Neural cell (in vitro differentiated cells): ENCODE measurements at regions not wholly inside any gene's neighbourhood (a gene's known extent, or its start where the extent isn't known, plus 50 kb on each side); places are given as distances from the start of the nearest gene placed in this dataset.

Experiments used
- EP300 ChIP-seq: fragments of 450-650 bp; conservative IDR thresholded peaks from 2 replicates; pipeline ENCODE4 v1.6.1; 2014; ENCODE audit warnings: antibody characterized with exemption, mild to moderate bottlenecking, moderate library complexity; ENCODE audit not compliant: poor library complexity, severe bottlenecking
- EZH2 ChIP-seq: fragments of 200-600, 300-800 bp; shearing (Covaris generic), sonication (generic); IDR thresholded peaks from 2 replicates; pipeline ENCODE4 v1.6.1; 2014; ENCODE audit warnings: antibody characterized with exemption, low read length, borderline replicate concordance, mild to moderate bottlenecking; ENCODE audit not compliant: insufficient read depth, poor library complexity, severe bottlenecking
- MXI1 ChIP-seq: fragments of 450-650 bp; conservative IDR thresholded peaks from 2 replicates; pipeline ENCODE4 v1.6.1; 2014; ENCODE audit warnings: antibody characterized with exemption, mild to moderate bottlenecking; ENCODE audit not compliant: poor library complexity, severe bottlenecking
- POLR2AphosphoS5 ChIP-seq: IDR thresholded peaks from 2 replicates; pipeline ENCODE4 v1.6.1; 2012
- RAD21 ChIP-seq: fragments of 450-650 bp; conservative IDR thresholded peaks from 2 replicates; pipeline ENCODE4 v1.6.1; 2014; ENCODE audit warnings: antibody characterized with exemption, mild to moderate bottlenecking, moderate library complexity
- REST ChIP-seq: IDR thresholded peaks from 2 replicates; pipeline ENCODE4 v1.6.1; 2012; ENCODE audit warnings: borderline replicate concordance
- SMC3 ChIP-seq: fragments of 450-650 bp; conservative IDR thresholded peaks from 2 replicates; pipeline ENCODE4 v1.6.1; 2014; ENCODE audit warnings: antibody characterized with exemption, mild to moderate bottlenecking, moderate library complexity; ENCODE audit not compliant: poor library complexity
- TAF1 ChIP-seq: IDR thresholded peaks from 2 replicates; pipeline ENCODE4 v1.6.1; 2012; ENCODE audit warnings: low read depth
- TF ChIP-seq, protein P1 (sequence below): fragments of 450-650 bp; IDR thresholded peaks from 2 replicates; pipeline ENCODE4 v1.5.1; 2014; ENCODE audit warnings: antibody characterized with exemption, mild to moderate bottlenecking, moderate library complexity; ENCODE audit not compliant: poor library complexity, severe bottlenecking

DNA sequence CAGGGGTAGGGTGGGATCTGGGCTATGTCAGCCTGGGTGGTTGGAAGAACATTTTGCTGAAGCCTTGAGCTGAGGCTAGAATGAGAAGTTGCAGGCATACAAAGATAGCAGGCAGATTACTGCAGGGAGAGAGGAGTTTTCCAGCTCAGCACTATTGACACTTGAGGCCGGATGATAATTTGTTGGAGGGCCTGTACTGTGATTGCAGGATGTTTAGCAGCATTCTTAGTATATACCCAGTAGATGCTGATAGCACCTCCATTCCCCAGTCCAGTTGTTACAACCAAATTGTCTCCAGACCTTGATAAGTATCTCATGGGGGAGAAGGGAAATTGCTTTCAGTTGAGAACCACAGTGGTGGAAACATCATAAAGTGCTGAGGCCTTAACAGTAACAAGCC is 158.6 kb upstream of the CHRM2 start:
- TF ChIP-seq EZH2 = no peak
- TF ChIP-seq, protein P1, sequence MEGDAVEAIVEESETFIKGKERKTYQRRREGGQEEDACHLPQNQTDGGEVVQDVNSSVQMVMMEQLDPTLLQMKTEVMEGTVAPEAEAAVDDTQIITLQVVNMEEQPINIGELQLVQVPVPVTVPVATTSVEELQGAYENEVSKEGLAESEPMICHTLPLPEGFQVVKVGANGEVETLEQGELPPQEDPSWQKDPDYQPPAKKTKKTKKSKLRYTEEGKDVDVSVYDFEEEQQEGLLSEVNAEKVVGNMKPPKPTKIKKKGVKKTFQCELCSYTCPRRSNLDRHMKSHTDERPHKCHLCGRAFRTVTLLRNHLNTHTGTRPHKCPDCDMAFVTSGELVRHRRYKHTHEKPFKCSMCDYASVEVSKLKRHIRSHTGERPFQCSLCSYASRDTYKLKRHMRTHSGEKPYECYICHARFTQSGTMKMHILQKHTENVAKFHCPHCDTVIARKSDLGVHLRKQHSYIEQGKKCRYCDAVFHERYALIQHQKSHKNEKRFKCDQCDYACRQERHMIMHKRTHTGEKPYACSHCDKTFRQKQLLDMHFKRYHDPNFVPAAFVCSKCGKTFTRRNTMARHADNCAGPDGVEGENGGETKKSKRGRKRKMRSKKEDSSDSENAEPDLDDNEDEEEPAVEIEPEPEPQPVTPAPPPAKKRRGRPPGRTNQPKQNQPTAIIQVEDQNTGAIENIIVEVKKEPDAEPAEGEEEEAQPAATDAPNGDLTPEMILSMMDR = no peak
- TF ChIP-seq REST = no peak
- no peak for TF ChIP-seq TAF1
- TF ChIP-seq RAD21 = no peak
- TF ChIP-seq EP300 = no peak
- TF ChIP-seq POLR2AphosphoS5 = no peak
- no peak for TF ChIP-seq SMC3
- no peak for TF ChIP-seq MXI1
